MM.1S (cell line): ENCODE measurements at regions not wholly inside any gene's neighbourhood (a gene's known extent, or its start where the extent isn't known, plus 50 kb on each side); places are given as distances from the start of the nearest gene placed in this dataset.

Experiments used
- DNase-seq: peaks from one replicate; pipeline ENCODE4 v3.0.0-alpha.2; 2015
- H2AFZ ChIP-seq: fragments of 300-600 bp; sonication (generic); 2 replicates; pipeline ENCODE4 v1.6.0; 2016; ENCODE audit warnings: antibody characterized with exemption, low read length
- H3F3A ChIP-seq: fragments of 300-600 bp; sonication (generic); 2 replicates; pipeline ENCODE4 v1.6.1; 2016; ENCODE audit warnings: mild to moderate bottlenecking, antibody characterized with exemption, low read length, moderate library complexity, mixed read lengths; ENCODE audit not compliant: insufficient read depth
- H3K27ac ChIP-seq: fragments of 300-600 bp; sonication (generic); 2 replicates; pipeline ENCODE4 v1.5.1; 2016; ENCODE audit warnings: mild to moderate bottlenecking, low read length
- H3K27me3 ChIP-seq: fragments of 300-600 bp; sonication (generic); replicated peaks from 2 replicates; pipeline ENCODE4 v1.6.0; 2016; ENCODE audit warnings: low read length; ENCODE audit not compliant: insufficient read depth
- H3K36me3 ChIP-seq: fragments of 300-600 bp; sonication (generic); replicated peaks from 2 replicates; pipeline ENCODE4 v1.6.1; 2016; ENCODE audit warnings: mild to moderate bottlenecking, low read length, mixed read lengths; ENCODE audit not compliant: insufficient read depth
- H3K4me1 ChIP-seq: fragments of 300-600 bp; sonication (generic); 2 replicates; pipeline ENCODE4 v1.6.1; 2016; ENCODE audit warnings: low read length, mixed read lengths
- H3K4me2 ChIP-seq: fragments of 300-600 bp; sonication (generic); 2 replicates; pipeline ENCODE4 v1.6.0; 2016; ENCODE audit warnings: low read depth, low read length
- H3K4me3 ChIP-seq: fragments of 300-600 bp; sonication (generic); 2 replicates; pipeline ENCODE4 v1.5.1; 2016; ENCODE audit warnings: low read length, mixed read lengths
- H3K79me2 ChIP-seq: fragments of 300-600 bp; sonication (generic); 2 replicates; pipeline ENCODE4 v1.6.1; 2016; ENCODE audit warnings: mixed run types, low read length, mixed read lengths
- H3K9ac ChIP-seq: fragments of 300-600 bp; sonication (generic); 2 replicates; pipeline ENCODE4 v1.6.1; 2016; ENCODE audit warnings: low read length, mixed read lengths
- H3K9me2 ChIP-seq: fragments of 300-600 bp; sonication (generic); replicated peaks from 2 replicates; pipeline ENCODE4 v1.6.1; 2016; ENCODE audit warnings: mild to moderate bottlenecking, low read length, mixed read lengths; ENCODE audit not compliant: insufficient read depth
- H3K9me3 ChIP-seq: fragments of 300-600 bp; sonication (generic); replicated peaks from 2 replicates; pipeline ENCODE4 v1.6.1; 2016; ENCODE audit warnings: mild to moderate bottlenecking, low read length, mixed read lengths; ENCODE audit not compliant: insufficient read depth
- H4K20me1 ChIP-seq: fragments of 300-600 bp; sonication (generic); 2 replicates; pipeline ENCODE4 v1.6.1; 2016; ENCODE audit warnings: mild to moderate bottlenecking, low read length, moderate library complexity, mixed read lengths; ENCODE audit not compliant: insufficient read depth
- EZH2 ChIP-seq: fragments of 300-600 bp; sonication (generic); optimal IDR thresholded peaks from 2 replicates; pipeline ENCODE3; 2017; ENCODE audit warnings: low read depth, mild to moderate bottlenecking, antibody characterized with exemption, low read length, mixed read lengths
- EZH2phosphoT487 ChIP-seq: fragments of 300-600 bp; sonication (generic); IDR thresholded peaks from 2 replicates; pipeline ENCODE4 v1.6.1; 2018; ENCODE audit warnings: antibody characterized with exemption, low read length
- TF ChIP-seq, protein P1 (sequence below): fragments of 300-600 bp; sonication (generic); IDR thresholded peaks from 2 replicates; pipeline ENCODE4 v1.5.1; 2016; ENCODE audit warnings: antibody characterized with exemption, low read length, mixed read lengths

DNA sequence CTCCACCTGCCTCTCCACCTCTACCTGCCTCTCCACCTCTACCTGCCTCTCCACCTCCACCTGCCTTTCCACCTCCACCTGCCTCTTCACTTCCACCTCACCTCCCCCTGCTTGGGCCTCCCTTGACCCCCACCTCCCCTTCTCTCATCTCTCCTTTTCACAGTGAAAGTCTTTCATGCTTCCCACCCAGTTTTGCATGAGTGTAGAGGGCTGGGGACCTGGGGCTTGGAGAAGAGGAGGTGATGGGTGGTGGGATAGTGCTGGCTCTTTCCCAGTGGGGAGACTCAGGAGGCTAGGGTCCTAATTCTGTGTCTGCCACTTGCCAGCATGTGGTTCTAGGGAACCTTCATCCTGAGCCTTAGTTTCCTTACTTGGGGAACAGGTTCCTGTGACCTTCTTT, 316.2 kb upstream of the C1orf174 start:
- H3K4me1 ChIP-seq = no peaks in the 10 kb centered on the region
- TF ChIP-seq EZH2 = no peak
- TF ChIP-seq, protein P1, sequence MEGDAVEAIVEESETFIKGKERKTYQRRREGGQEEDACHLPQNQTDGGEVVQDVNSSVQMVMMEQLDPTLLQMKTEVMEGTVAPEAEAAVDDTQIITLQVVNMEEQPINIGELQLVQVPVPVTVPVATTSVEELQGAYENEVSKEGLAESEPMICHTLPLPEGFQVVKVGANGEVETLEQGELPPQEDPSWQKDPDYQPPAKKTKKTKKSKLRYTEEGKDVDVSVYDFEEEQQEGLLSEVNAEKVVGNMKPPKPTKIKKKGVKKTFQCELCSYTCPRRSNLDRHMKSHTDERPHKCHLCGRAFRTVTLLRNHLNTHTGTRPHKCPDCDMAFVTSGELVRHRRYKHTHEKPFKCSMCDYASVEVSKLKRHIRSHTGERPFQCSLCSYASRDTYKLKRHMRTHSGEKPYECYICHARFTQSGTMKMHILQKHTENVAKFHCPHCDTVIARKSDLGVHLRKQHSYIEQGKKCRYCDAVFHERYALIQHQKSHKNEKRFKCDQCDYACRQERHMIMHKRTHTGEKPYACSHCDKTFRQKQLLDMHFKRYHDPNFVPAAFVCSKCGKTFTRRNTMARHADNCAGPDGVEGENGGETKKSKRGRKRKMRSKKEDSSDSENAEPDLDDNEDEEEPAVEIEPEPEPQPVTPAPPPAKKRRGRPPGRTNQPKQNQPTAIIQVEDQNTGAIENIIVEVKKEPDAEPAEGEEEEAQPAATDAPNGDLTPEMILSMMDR = no peak
- TF ChIP-seq EZH2phosphoT487 = no peak
- no peaks in the 10 kb centered on the region for H3K36me3 ChIP-seq
- H3K79me2 ChIP-seq = no peaks in the 10 kb centered on the region
- H3K9me3 ChIP-seq = no peaks in the 10 kb centered on the region
- DNase-seq = no peak
- no peak overlapping the region for H3K4me3 ChIP-seq
- no peaks in the 10 kb centered on the region for H3K9me2 ChIP-seq
- H3K9ac ChIP-seq = no peak overlapping the region
- H3K27me3 ChIP-seq = peaks cover 92% of the 10 kb centered on the region
- no peak overlapping the region for H3K27ac ChIP-seq
- no peak overlapping the region for H2AFZ ChIP-seq
- no peaks in the 10 kb centered on the region for H3F3A ChIP-seq
- no peaks in the 10 kb centered on the region for H4K20me1 ChIP-seq
- H3K4me2 ChIP-seq = no peak overlapping the region

DNA sequence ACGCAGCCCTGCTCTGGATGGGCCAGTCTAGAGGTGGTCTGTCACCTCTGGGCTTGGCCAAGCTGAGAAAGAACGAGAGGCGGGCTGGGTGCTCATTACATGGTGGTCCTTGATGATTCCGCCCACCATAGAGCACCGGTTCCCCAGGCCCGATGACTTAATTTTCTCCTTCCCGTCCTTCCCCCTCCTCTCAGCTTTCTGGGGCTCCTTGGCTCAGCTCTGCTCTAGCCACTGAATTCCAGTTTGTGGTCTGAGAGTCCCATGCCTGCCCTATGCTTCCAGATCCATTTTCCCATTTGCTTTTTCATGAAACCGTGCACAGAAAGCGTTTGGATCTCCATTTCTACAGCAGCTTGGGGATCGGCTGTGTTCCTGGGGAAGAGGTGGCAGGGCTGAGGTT, 318.5 kb upstream of the C1orf174 start:
- H3K9ac ChIP-seq = no peak overlapping the region
- no peak for DNase-seq
- TF ChIP-seq, protein P1 = no peak
- TF ChIP-seq EZH2phosphoT487 (no peak), EZH2 (no peak)
- H3K36me3 ChIP-seq = no peaks in the 10 kb centered on the region
- no peaks in the 10 kb centered on the region for H3K79me2 ChIP-seq
- no peaks in the 10 kb centered on the region for H3F3A ChIP-seq
- no peak overlapping the region for H3K27ac ChIP-seq
- H3K9me2 ChIP-seq = no peaks in the 10 kb centered on the region
- H3K9me3 ChIP-seq = no peaks in the 10 kb centered on the region
- H3K4me3 ChIP-seq = no peak overlapping the region
- peaks cover 92% of the 10 kb centered on the region for H3K27me3 ChIP-seq
- no peak overlapping the region for H3K4me2 ChIP-seq
- H4K20me1 ChIP-seq = no peaks in the 10 kb centered on the region
- no peaks in the 10 kb centered on the region for H3K4me1 ChIP-seq
- H2AFZ ChIP-seq = no peak overlapping the region

DNA sequence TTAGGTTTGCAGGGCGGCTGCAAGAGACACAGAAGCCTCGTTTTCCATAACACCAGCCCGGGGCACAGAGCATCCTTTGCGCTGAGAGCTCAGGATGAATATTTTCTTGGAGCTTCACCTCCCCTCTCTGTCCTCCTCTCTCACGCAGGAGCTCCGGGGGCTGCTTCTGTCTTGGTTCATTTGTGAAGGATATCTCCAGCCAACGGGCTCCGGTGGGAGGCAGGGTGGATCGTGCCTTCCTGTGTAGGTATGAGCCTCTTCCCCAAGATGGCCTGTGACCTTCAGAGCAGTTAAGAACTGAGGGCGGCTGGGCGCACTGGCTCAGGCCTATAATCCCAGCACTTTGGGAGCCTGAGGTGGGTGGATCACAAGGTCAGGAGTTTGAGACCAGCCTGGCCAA, 319.0 kb upstream of the C1orf174 start:
- Histone ChIP-seq H3K4me3 (no peak overlapping the region), H3K9me3 (no peaks in the 10 kb centered on the region), H3K27ac (no peak overlapping the region), H3K9me2 (no peaks in the 10 kb centered on the region), H3K9ac (no peak overlapping the region), H4K20me1 (no peaks in the 10 kb centered on the region), H2AFZ (no peak overlapping the region), H3F3A (no peaks in the 10 kb centered on the region), H3K36me3 (no peaks in the 10 kb centered on the region), H3K27me3 (peaks cover 95% of the 10 kb centered on the region), H3K79me2 (no peaks in the 10 kb centered on the region), H3K4me1 (no peaks in the 10 kb centered on the region), H3K4me2 (no peak overlapping the region)
- TF ChIP-seq, protein P1 = no peak
- TF ChIP-seq EZH2phosphoT487 (no peak), EZH2 (no peak)
- no peak for DNase-seq

DNA sequence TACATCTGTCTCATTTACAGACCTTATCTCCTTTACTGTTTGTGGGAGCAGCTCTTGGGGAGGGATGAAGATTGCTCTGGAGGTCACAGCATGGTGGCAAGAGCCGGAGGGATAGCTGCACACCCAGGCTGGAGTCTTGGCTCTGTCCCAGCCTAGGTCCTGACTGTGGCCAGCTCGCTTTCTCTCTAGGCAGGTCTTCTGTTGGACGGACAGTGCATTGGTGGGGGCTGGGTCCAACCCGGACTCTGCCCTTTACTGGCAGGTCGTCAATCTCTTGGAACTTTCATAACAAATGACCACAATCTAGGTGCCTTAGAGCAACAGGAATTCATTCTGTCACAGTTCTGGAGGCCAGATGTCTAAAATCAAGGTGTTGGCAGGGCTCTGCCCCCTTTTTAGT, 319.8 kb upstream of the C1orf174 start:
- Histone ChIP-seq H3K79me2 (no peaks in the 10 kb centered on the region), H3K9me3 (no peaks in the 10 kb centered on the region), H2AFZ (no peak overlapping the region), H3K4me2 (no peak overlapping the region), H4K20me1 (no peaks in the 10 kb centered on the region), H3K4me1 (no peaks in the 10 kb centered on the region), H3K36me3 (no peaks in the 10 kb centered on the region), H3K9me2 (no peaks in the 10 kb centered on the region), H3K27ac (no peak overlapping the region), H3F3A (no peaks in the 10 kb centered on the region), H3K9ac (no peak overlapping the region), H3K27me3 (peaks cover 95% of the 10 kb centered on the region), H3K4me3 (no peak overlapping the region)
- no peak for DNase-seq
- TF ChIP-seq EZH2phosphoT487 = no peak
- no peak for TF ChIP-seq EZH2
- TF ChIP-seq, protein P1 = no peak
